ENCODE measurements at regions not wholly inside any gene's neighbourhood (a gene's known extent, or its start where the extent isn't known, plus 50 kb on each side); places are given as distances from the start of the nearest gene placed in this dataset.

DNA sequence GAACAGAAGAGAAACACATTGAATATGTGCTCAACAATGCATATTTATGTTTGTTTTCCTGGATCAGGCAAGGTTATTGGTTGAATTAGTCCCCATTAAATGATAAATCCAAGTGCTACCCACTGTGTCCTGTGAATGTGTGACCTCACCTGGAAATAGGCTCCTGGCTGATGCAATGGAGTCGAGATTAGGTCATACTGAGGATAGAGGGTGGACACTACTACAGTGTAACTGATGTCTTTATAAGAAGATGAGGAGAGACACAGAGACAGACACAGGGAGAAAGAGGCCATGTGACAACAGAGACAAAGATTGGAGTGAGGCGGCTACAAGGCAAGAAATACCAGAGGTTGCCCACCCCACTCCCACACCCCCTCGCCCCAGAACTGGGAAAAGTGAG, 559.3 kb downstream of the C6orf118 start:
- Histone ChIP-seq H3K9ac (ENCODE audit: low read length) (no peak overlapping the region), H3K36me3 (ENCODE audit: insufficient read depth, low read length) (no peaks in the 10 kb centered on the region), H3K9me3 (ENCODE audit: low read length) (no peaks in the 10 kb centered on the region), H3K79me2 (replicated peaks; ENCODE audit: insufficient read depth, low read length) (no peaks in the 10 kb centered on the region), H3K27ac (ENCODE audit: low read length) (no peak overlapping the region), H3K4me3 (ENCODE audit: low read length) (no peak overlapping the region), H2AFZ (ENCODE audit: low read depth, low read length) (no peak overlapping the region), H3F3A (ENCODE audit: insufficient read depth, low read length, poor library complexity, severe bottlenecking) (no peaks in the 10 kb centered on the region), H3K27me3 (ENCODE audit: insufficient read depth, low read depth, low read length) (no peaks in the 10 kb centered on the region), H4K20me1 (ENCODE audit: insufficient read depth) (no peaks in the 10 kb centered on the region), H3K4me2 (ENCODE audit: low read length) (no peak overlapping the region), H3K9me2 (ENCODE audit: insufficient read depth, low read length) (no peaks in the 10 kb centered on the region)
- no peak for TF ChIP-seq TAF1 (IDR thresholded peaks at IDR 0.05; ENCODE audit: low read depth)
- TF ChIP-seq CTCF (IDR thresholded peaks at IDR 0.05; ENCODE audit: poor library complexity, severe bottlenecking), result no peak
- no peak for TF ChIP-seq EZH2 (IDR thresholded peaks at IDR 0.05; ENCODE audit: borderline replicate concordance, insufficient read depth, low read length, poor library complexity, severe bottlenecking)
- TF ChIP-seq POLR2AphosphoS5 (IDR thresholded peaks at IDR 0.05), result no peak
- TF ChIP-seq RAD21 (conservative IDR thresholded peaks at IDR 0.05), result no peak
- no peak for TF ChIP-seq REST (IDR thresholded peaks at IDR 0.05; ENCODE audit: borderline replicate concordance)
- no peak for TF ChIP-seq EP300 (conservative IDR thresholded peaks at IDR 0.05; ENCODE audit: poor library complexity, severe bottlenecking)
- TF ChIP-seq MXI1 (conservative IDR thresholded peaks at IDR 0.05; ENCODE audit: poor library complexity, severe bottlenecking), result no peak
- TF ChIP-seq SMC3 (conservative IDR thresholded peaks at IDR 0.05; ENCODE audit: poor library complexity), result no peak

DNA sequence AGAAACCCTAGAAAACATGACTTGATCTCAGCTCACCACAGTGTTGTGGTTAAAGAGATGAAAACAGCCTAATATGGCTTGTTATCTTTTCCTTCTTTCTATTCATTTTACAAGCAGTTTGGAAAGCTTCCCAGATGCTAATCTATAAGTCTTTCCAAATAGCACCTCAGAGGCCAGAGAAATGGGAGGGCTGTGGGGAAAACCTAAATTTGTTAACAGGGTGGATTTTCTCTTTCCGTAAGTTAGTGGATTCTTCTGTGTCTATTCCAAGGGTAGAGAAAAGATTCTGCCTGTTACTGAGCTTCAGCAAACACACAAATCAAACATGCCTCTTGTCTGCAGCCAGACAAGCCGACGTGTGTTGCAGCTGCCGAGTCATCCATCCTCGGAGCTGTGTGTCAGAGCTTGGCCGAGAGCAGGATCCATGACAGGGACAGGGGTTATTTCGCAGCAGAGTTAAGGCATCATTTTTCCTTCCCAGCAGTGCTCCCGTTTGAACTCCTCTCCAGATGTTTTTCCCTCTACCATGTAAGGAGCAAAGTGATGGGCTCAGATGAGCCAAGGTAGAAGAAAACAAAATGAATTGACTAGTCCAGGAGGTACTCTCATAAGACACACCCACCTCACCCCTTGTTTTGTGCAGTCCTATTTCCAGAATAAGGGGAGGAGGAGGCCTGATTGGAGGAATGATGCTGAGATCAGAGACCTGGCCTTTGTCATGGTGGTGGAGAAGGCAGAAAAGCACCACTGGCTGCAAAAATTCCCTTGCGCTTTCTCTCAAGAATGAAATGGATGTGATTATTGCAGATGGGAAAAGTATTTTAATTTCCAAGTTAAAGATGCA, 560.0 kb downstream of the C6orf118 start:
- no peak for TF ChIP-seq CTCF (IDR thresholded peaks at IDR 0.05; ENCODE audit: poor library complexity, severe bottlenecking)
- no peak for TF ChIP-seq EP300 (conservative IDR thresholded peaks at IDR 0.05; ENCODE audit: poor library complexity, severe bottlenecking)
- Histone ChIP-seq H3K4me3 (ENCODE audit: low read length) (no peak overlapping the region), H3F3A (ENCODE audit: insufficient read depth, low read length, poor library complexity, severe bottlenecking) (no peaks in the 10 kb centered on the region), H3K9ac (ENCODE audit: low read length) (no peak overlapping the region), H3K27ac (ENCODE audit: low read length) (no peak overlapping the region), H3K36me3 (ENCODE audit: insufficient read depth, low read length) (no peaks in the 10 kb centered on the region), H2AFZ (ENCODE audit: low read depth, low read length) (no peak overlapping the region), H4K20me1 (ENCODE audit: insufficient read depth) (no peaks in the 10 kb centered on the region), H3K27me3 (ENCODE audit: insufficient read depth, low read depth, low read length) (no peaks in the 10 kb centered on the region), H3K79me2 (replicated peaks; ENCODE audit: insufficient read depth, low read length) (no peaks in the 10 kb centered on the region), H3K9me3 (ENCODE audit: low read length) (no peaks in the 10 kb centered on the region), H3K9me2 (ENCODE audit: insufficient read depth, low read length) (no peaks in the 10 kb centered on the region), H3K4me2 (ENCODE audit: low read length) (no peak overlapping the region)

Measured in neural cell (in vitro differentiated cells).